GM10266 (cell line): ENCODE measurements at regions not wholly inside any gene's neighbourhood (a gene's known extent, or its start where the extent isn't known, plus 50 kb on each side); places are given as distances from the start of the nearest gene placed in this dataset.

Experiments
- DNase-seq: peaks from one replicate; pipeline ENCODE4 v3.0.0; 2012; ENCODE audit errors: extremely low spot score
- TF ChIP-seq, protein P1 (sequence below): IDR thresholded peaks from 2 replicates; pipeline ENCODE4 v1.5.1; 2012; ENCODE audit warnings: mild to moderate bottlenecking, low read depth; ENCODE audit not compliant: control insufficient read depth, insufficient read depth; ENCODE audit errors: missing control alignments

GRCh38 chr13:31967155-31967554 is 64.4 kb upstream of the FRY start:
- TF ChIP-seq, protein P1, sequence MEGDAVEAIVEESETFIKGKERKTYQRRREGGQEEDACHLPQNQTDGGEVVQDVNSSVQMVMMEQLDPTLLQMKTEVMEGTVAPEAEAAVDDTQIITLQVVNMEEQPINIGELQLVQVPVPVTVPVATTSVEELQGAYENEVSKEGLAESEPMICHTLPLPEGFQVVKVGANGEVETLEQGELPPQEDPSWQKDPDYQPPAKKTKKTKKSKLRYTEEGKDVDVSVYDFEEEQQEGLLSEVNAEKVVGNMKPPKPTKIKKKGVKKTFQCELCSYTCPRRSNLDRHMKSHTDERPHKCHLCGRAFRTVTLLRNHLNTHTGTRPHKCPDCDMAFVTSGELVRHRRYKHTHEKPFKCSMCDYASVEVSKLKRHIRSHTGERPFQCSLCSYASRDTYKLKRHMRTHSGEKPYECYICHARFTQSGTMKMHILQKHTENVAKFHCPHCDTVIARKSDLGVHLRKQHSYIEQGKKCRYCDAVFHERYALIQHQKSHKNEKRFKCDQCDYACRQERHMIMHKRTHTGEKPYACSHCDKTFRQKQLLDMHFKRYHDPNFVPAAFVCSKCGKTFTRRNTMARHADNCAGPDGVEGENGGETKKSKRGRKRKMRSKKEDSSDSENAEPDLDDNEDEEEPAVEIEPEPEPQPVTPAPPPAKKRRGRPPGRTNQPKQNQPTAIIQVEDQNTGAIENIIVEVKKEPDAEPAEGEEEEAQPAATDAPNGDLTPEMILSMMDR = no peak
- DNase-seq = no peak

- DNase-seq = no peak
- TF ChIP-seq, protein P1 = no peak
These were observed 63.1 kb upstream of the FRY start for GRCh38 chr13:31968473-31968872.

GRCh38 chr13:31970231-31970930 is 61.2 kb upstream of the FRY start:
- TF ChIP-seq, protein P1 = no peak
- no peak for DNase-seq

- TF ChIP-seq, protein P1 = no peak
- no peak for DNase-seq
These were observed 59.1 kb upstream of the FRY start for GRCh38 chr13:31972453-31972852.

DNA sequence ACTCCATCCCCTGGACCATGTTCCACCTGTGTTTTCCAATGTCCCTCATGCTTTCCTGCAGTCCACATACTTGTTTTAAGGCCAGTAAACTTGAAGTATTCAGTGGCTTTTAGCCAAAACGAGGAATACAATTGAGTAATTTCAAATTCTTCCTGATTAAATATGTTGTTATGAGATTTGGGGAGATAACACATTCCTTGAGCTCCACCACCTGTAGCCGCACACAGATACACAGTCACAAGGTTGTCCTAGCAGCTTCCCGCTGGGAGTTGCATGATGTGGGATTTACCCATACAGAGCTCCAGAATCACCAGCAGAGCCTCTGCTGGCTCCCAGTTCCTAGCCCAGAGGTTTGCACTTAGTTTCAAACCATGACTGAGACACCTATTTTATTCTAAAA is 53.6 kb upstream of the FRY start:
- TF ChIP-seq, protein P1 = no peak
- DNase-seq = no peak

- TF ChIP-seq, protein P1 = no peak
- DNase-seq = no peak
These were observed 50.7 kb upstream of the FRY start for GRCh38 chr13:31980830-31981229.
